ENCODE measurements at regions not wholly inside any gene's neighbourhood (a gene's known extent, or its start where the extent isn't known, plus 50 kb on each side); places are given as distances from the start of the nearest gene placed in this dataset.
A peak's percentile ranks its signal among the peaks of the same experiment; 100 is the strongest.

DNA sequence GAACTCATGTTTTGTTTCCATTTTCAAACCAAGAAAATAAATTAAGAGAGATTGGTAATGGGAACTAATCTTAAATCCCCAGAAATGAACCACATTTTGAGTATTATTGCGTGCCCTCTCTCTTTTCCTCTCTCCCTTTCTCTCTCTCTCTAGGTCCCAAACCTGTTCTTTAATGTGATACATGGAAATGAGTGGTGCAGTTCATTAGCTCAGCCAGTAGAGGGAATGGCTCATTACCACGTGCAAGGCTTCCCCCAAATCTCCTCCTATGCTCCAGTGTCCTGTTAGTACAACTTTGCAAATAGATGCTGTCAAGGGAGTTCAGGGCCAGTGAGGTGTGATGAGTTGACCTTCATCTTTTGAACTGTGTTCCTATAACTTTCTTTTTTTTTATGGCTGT is 178.4 kb downstream of the FGF9 start:
- Histone ChIP-seq H3K27me3 (ENCODE audit: control insufficient read depth, insufficient read depth, low read length, poor library complexity, severe bottlenecking) (no peaks in the 10 kb centered on the region), H3K9ac (ENCODE audit: extremely low read depth, low read length, poor library complexity, severe bottlenecking) (no peak overlapping the region), H3K4me3 (ENCODE audit: low read length) (no peak overlapping the region), H3K36me3 (ENCODE audit: control insufficient read depth, insufficient read depth, low read length) (no peaks in the 10 kb centered on the region), H3K27ac (ENCODE audit: low read depth, low read length) (no peak overlapping the region), H3K9me3 (ENCODE audit: control insufficient read depth, low read length) (no peaks in the 10 kb centered on the region), H3K4me1 (ENCODE audit: control insufficient read depth, insufficient read depth, low read length) (no peaks in the 10 kb centered on the region)
- H3K36me3 Mint-ChIP-seq (ENCODE audit: low read depth) = no peaks in the 10 kb centered on the region
- H3K4me3 Mint-ChIP-seq = no peak overlapping the region
- TF ChIP-seq, protein P1, sequence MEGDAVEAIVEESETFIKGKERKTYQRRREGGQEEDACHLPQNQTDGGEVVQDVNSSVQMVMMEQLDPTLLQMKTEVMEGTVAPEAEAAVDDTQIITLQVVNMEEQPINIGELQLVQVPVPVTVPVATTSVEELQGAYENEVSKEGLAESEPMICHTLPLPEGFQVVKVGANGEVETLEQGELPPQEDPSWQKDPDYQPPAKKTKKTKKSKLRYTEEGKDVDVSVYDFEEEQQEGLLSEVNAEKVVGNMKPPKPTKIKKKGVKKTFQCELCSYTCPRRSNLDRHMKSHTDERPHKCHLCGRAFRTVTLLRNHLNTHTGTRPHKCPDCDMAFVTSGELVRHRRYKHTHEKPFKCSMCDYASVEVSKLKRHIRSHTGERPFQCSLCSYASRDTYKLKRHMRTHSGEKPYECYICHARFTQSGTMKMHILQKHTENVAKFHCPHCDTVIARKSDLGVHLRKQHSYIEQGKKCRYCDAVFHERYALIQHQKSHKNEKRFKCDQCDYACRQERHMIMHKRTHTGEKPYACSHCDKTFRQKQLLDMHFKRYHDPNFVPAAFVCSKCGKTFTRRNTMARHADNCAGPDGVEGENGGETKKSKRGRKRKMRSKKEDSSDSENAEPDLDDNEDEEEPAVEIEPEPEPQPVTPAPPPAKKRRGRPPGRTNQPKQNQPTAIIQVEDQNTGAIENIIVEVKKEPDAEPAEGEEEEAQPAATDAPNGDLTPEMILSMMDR (conservative IDR thresholded peaks at IDR 0.05) = peak; percentile 83
- DNase-seq = peak; percentile 52
- H3K27ac Mint-ChIP-seq = no peak overlapping the region
- peaks cover 1% of the 10 kb centered on the region for H3K27me3 Mint-ChIP-seq (ENCODE audit: insufficient read depth)
- H3K9me3 Mint-ChIP-seq = no peaks in the 10 kb centered on the region
- 8% methylated on average over 1 of the region's 2 CpGs; no CpG with 5 or more reads in 1 of the 2 experiments for WGBS, 2 experiments (ENCODE audit: insufficient coverage in 1 of 2, insufficient read length in 1 of 2)
- no peaks in the 10 kb centered on the region for H3K4me1 Mint-ChIP-seq

DNA sequence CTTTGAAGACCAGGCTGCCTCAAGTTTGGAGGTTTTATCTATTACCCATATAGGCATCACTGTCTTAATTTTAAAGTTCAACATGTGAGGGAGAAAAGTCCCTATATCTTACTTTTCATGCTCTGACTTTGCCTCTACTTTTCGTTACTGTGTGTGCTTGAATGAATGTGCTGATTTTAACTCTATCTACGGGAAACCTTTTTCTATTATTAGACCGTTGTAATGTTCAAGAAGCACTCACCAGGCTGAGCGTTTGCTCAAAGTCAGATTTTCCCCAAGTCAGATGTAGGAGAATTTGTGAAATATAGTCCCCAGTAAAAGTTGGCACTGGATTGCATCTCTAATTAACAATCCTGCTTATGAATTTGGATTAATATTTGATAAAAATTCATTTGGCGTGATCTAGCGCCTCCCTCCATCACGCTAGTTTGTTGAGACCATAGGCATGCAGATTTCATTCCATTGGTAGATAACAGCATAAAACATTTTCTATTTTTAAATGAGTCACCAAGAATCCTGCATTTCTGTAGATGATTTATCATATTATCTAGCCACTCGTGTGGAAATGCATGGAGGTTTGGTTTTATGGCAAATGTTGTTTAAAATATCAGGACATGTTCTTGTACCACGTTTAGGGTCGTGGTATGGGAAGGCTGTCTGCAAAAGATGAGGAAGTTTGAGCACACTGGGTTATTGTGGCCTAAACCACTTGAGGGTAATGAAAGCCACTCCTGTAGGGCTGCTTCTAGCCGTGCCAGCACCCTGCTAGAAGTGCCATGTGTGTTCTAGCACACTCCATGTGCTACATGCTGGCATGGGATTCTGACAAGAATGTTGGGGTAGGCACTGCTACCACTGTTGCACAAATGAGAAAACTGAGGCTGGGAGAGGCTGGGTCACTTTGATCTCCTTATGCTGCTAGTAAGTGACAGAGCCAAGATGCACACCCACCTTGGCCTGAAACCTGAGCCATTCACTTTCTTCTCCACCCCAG is 179.4 kb downstream of the FGF9 start:
- TF ChIP-seq, protein P1 (conservative IDR thresholded peaks at IDR 0.05) = no peak
- DNase-seq = no peak

DNA sequence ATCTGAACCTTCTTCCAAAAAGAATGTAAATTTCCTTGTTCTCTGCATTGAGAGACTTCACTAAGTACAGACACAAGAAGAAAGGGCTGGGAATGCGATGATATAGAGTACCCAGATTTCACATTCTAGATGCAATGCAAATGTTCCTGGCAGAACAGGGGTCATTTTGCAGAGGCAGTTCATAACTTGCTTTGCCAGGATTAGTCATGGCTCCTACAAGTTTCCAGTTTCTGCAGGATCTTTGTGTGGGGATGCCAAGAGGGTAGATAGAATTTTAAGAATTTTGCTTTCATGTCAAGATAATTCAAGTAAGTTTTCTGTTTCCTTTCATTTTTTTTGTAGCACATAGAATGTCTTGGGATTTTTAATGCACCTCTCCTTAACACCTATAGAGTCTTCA is 181.2 kb downstream of the FGF9 start:
- 90 to 100% methylated on average over 1 of the region's 1 CpG for WGBS, 2 experiments (ENCODE audit: insufficient coverage in 1 of 2, insufficient read length in 1 of 2)
- Mint-ChIP-seq H3K4me1 (no peaks in the 10 kb centered on the region), H3K4me3 (no peak overlapping the region), H3K36me3 (ENCODE audit: low read depth) (no peaks in the 10 kb centered on the region), H3K9me3 (no peaks in the 10 kb centered on the region), H3K27ac (no peak overlapping the region), H3K27me3 (ENCODE audit: insufficient read depth) (peaks cover 1% of the 10 kb centered on the region)
- Histone ChIP-seq H3K4me1 (ENCODE audit: control insufficient read depth, insufficient read depth, low read length) (no peaks in the 10 kb centered on the region), H3K36me3 (ENCODE audit: control insufficient read depth, insufficient read depth, low read length) (no peaks in the 10 kb centered on the region), H3K9ac (ENCODE audit: extremely low read depth, low read length, poor library complexity, severe bottlenecking) (no peak overlapping the region), H3K9me3 (ENCODE audit: control insufficient read depth, low read length) (no peaks in the 10 kb centered on the region), H3K4me3 (ENCODE audit: low read length) (no peak overlapping the region), H3K27me3 (ENCODE audit: control insufficient read depth, insufficient read depth, low read length, poor library complexity, severe bottlenecking) (no peaks in the 10 kb centered on the region), H3K27ac (ENCODE audit: low read depth, low read length) (no peak overlapping the region)
- TF ChIP-seq, protein P1 (conservative IDR thresholded peaks at IDR 0.05) = no peak
- no peak for DNase-seq

More for the DNA sequence above, 179.4 kb downstream of the FGF9 start:
- Mint-ChIP-seq H3K4me1 (no peaks in the 10 kb centered on the region), H3K27me3 (ENCODE audit: insufficient read depth) (peaks cover 1% of the 10 kb centered on the region), H3K27ac (no peak overlapping the region), H3K36me3 (ENCODE audit: low read depth) (no peaks in the 10 kb centered on the region), H3K4me3 (no peak overlapping the region), H3K9me3 (no peaks in the 10 kb centered on the region)
- Histone ChIP-seq H3K27ac (ENCODE audit: low read depth, low read length) (no peak overlapping the region), H3K9me3 (ENCODE audit: control insufficient read depth, low read length) (no peaks in the 10 kb centered on the region), H3K36me3 (ENCODE audit: control insufficient read depth, insufficient read depth, low read length) (no peaks in the 10 kb centered on the region), H3K9ac (ENCODE audit: extremely low read depth, low read length, poor library complexity, severe bottlenecking) (no peak overlapping the region), H3K4me3 (ENCODE audit: low read length) (no peak overlapping the region), H3K27me3 (ENCODE audit: control insufficient read depth, insufficient read depth, low read length, poor library complexity, severe bottlenecking) (no peaks in the 10 kb centered on the region), H3K4me1 (ENCODE audit: control insufficient read depth, insufficient read depth, low read length) (no peaks in the 10 kb centered on the region)
- WGBS, 2 experiments (ENCODE audit: insufficient coverage in 1 of 2, insufficient read length in 1 of 2) = 91 to 94% methylated on average over 8 to 11 of the region's 11 CpGs
